IPS DF 6.9 (cell line): ENCODE measurements at regions not wholly inside any gene's neighbourhood (a gene's known extent, or its start where the extent isn't known, plus 50 kb on each side); places are given as distances from the start of the nearest gene placed in this dataset.

Source experiments
- DNase-seq: peaks from one replicate; pipeline ENCODE4 v3.0.0-alpha.2; 2013; ENCODE audit warnings: low read depth, low spot score
- H3K27ac ChIP-seq: one replicate; pipeline ENCODE4 v1.5.1; 2013; ENCODE audit warnings: low read length, control low read depth
- H3K27me3 ChIP-seq: 2 replicates; pipeline ENCODE4 v1.6.1; 2013; ENCODE audit warnings: mild to moderate bottlenecking, low read length; ENCODE audit not compliant: control insufficient read depth, insufficient read depth
- H3K36me3 ChIP-seq: 2 replicates; pipeline ENCODE4 v1.6.1; 2013; ENCODE audit warnings: low read length; ENCODE audit not compliant: control insufficient read depth, insufficient read depth
- H3K4me1 ChIP-seq: 2 replicates; pipeline ENCODE4 v1.6.1; 2013; ENCODE audit warnings: low read length; ENCODE audit not compliant: control insufficient read depth, insufficient read depth
- H3K4me3 ChIP-seq: 2 replicates; pipeline ENCODE4 v1.5.1; 2013; ENCODE audit warnings: mild to moderate bottlenecking, low read length
- H3K9me3 ChIP-seq: 2 replicates; pipeline ENCODE4 v1.6.1; 2013; ENCODE audit warnings: low read length, inconsistent platforms; ENCODE audit not compliant: control insufficient read depth, insufficient read depth
- WGBS: extraction: QIAGEN DNeasy Blood & Tissue Kit; methylation state at CpG from one replicate; pipeline ENCODE4 v1.1.7; 2013; ENCODE audit warnings: mixed read lengths, missing lambda C conversion rate; ENCODE audit not compliant: insufficient read length, insufficient coverage; 5-methylcytosine and 5-hydroxymethylcytosine counted together

- H3K9me3 ChIP-seq: no peaks in the 10 kb centered on the region
- H3K4me1 ChIP-seq: no peaks in the 10 kb centered on the region
- H3K4me3 ChIP-seq: no peak overlapping the region
- WGBS: no CpG with 5 or more reads among the region's 1 CpG
- no peaks in the 10 kb centered on the region for H3K27me3 ChIP-seq
- no peaks in the 10 kb centered on the region for H3K36me3 ChIP-seq
- DNase-seq: no peak
- no peak overlapping the region for H3K27ac ChIP-seq
These were observed 146.0 kb downstream of the BRMS1L start for GRCh38 chr14:35971965-35972630.

GRCh38 chr14:35969310-35969709, 143.2 kb downstream of the BRMS1L start:
- Histone ChIP-seq H3K36me3 (no peaks in the 10 kb centered on the region), H3K9me3 (no peaks in the 10 kb centered on the region), H3K27me3 (no peaks in the 10 kb centered on the region), H3K27ac (no peak overlapping the region), H3K4me3 (no peak overlapping the region), H3K4me1 (no peaks in the 10 kb centered on the region)
- no peak for DNase-seq
- WGBS: no CpG with 5 or more reads among the region's 3 CpGs

- Histone ChIP-seq H3K27me3 (no peaks in the 10 kb centered on the region), H3K9me3 (no peaks in the 10 kb centered on the region), H3K27ac (no peak overlapping the region), H3K4me1 (no peaks in the 10 kb centered on the region), H3K4me3 (no peak overlapping the region), H3K36me3 (no peaks in the 10 kb centered on the region)
- DNase-seq: no peak
- no CpG with 5 or more reads among the region's 2 CpGs for WGBS
These were observed 139.3 kb downstream of the BRMS1L start for GRCh38 chr14:35965400-35965799.

- no CpG with 5 or more reads among the region's 7 CpGs for WGBS
- H3K27ac ChIP-seq: no peak overlapping the region
- H3K9me3 ChIP-seq: no peaks in the 10 kb centered on the region
- H3K4me3 ChIP-seq: no peak overlapping the region
- no peaks in the 10 kb centered on the region for H3K4me1 ChIP-seq
- H3K36me3 ChIP-seq: no peaks in the 10 kb centered on the region
- no peak for DNase-seq
- no peaks in the 10 kb centered on the region for H3K27me3 ChIP-seq
These were observed 138.7 kb downstream of the BRMS1L start for GRCh38 chr14:35964697-35965286.

GRCh38 chr14:35963209-35963608, 137.1 kb downstream of the BRMS1L start:
- Histone ChIP-seq H3K4me3 (no peak overlapping the region), H3K9me3 (no peaks in the 10 kb centered on the region)
- DNase-seq: peak; percentile 39

GRCh38 chr14:35961697-35962274, 135.6 kb downstream of the BRMS1L start:
- Histone ChIP-seq H3K4me3 (no peak overlapping the region), H3K9me3 (no peaks in the 10 kb centered on the region), H3K27ac (no peak overlapping the region), H3K27me3 (no peaks in the 10 kb centered on the region), H3K36me3 (no peaks in the 10 kb centered on the region), H3K4me1 (no peaks in the 10 kb centered on the region)
- no peak for DNase-seq
- WGBS: no CpG with 5 or more reads among the region's 3 CpGs

More at GRCh38 chr14:35963209-35963608, 137.1 kb downstream of the BRMS1L start:
- no peaks in the 10 kb centered on the region for H3K4me1 ChIP-seq
- no peaks in the 10 kb centered on the region for H3K27me3 ChIP-seq
- H3K36me3 ChIP-seq: no peaks in the 10 kb centered on the region
- H3K27ac ChIP-seq: no peak overlapping the region

GRCh38 chr14:35959835-35960234, 133.7 kb downstream of the BRMS1L start:
- Histone ChIP-seq H3K9me3 (no peaks in the 10 kb centered on the region), H3K4me3 (no peak overlapping the region), H3K4me1 (no peaks in the 10 kb centered on the region), H3K36me3 (no peaks in the 10 kb centered on the region), H3K27ac (no peak overlapping the region), H3K27me3 (no peaks in the 10 kb centered on the region)
- no peak for DNase-seq

- H3K36me3 ChIP-seq: no peaks in the 10 kb centered on the region
- H3K4me1 ChIP-seq: no peaks in the 10 kb centered on the region
- H3K27me3 ChIP-seq: no peaks in the 10 kb centered on the region
- H3K9me3 ChIP-seq: no peaks in the 10 kb centered on the region
- WGBS: no CpG with 5 or more reads among the region's 4 CpGs
- no peak for DNase-seq
- no peak overlapping the region for H3K27ac ChIP-seq
- no peak overlapping the region for H3K4me3 ChIP-seq
These were observed 132.4 kb downstream of the BRMS1L start for GRCh38 chr14:35958499-35958898.

- Histone ChIP-seq H3K4me3 (no peak overlapping the region), H3K4me1 (no peaks in the 10 kb centered on the region), H3K27me3 (no peaks in the 10 kb centered on the region), H3K27ac (no peak overlapping the region), H3K36me3 (no peaks in the 10 kb centered on the region), H3K9me3 (no peaks in the 10 kb centered on the region)
- no CpG with 5 or more reads among the region's 13 CpGs for WGBS
- DNase-seq: no peak
These were observed 130.4 kb downstream of the BRMS1L start for GRCh38 chr14:35956376-35957085.

- Histone ChIP-seq H3K4me1 (0 out of 2 replicates have a peak, but pooled peaks cover 1% of the 10 kb centered on the region), H3K27ac (no peak overlapping the region), H3K27me3 (no peaks in the 10 kb centered on the region), H3K4me3 (no peak overlapping the region), H3K9me3 (no peaks in the 10 kb centered on the region), H3K36me3 (no peaks in the 10 kb centered on the region)
- WGBS: no CpG with 5 or more reads among the region's 3 CpGs
- DNase-seq: no peak
These were observed 126.4 kb downstream of the BRMS1L start for GRCh38 chr14:35952584-35952983.
